ENCODE measurements at regions not wholly inside any gene's neighbourhood (a gene's known extent, or its start where the extent isn't known, plus 50 kb on each side); places are given as distances from the start of the nearest gene placed in this dataset.

DNA sequence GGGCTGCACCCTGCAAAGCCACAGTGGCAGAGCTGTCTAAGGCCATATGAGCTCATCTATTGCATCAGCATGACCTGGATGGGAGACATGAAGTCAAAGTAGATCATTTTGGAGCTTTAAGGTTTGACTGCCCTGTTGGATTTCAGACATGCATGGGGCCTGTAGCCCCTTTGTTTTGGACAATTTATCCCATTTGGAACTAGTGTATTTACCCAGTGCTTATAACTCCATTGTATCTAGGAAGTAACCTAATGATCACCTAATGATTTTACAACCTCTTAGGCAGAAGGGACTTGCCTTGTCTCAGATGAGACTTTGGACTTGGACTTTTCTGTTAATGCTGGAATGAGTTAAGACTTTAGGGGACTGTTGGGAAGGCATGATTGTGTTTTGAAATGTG, 575.4 kb downstream of the EPM2A start:
- TF ChIP-seq, protein P1, sequence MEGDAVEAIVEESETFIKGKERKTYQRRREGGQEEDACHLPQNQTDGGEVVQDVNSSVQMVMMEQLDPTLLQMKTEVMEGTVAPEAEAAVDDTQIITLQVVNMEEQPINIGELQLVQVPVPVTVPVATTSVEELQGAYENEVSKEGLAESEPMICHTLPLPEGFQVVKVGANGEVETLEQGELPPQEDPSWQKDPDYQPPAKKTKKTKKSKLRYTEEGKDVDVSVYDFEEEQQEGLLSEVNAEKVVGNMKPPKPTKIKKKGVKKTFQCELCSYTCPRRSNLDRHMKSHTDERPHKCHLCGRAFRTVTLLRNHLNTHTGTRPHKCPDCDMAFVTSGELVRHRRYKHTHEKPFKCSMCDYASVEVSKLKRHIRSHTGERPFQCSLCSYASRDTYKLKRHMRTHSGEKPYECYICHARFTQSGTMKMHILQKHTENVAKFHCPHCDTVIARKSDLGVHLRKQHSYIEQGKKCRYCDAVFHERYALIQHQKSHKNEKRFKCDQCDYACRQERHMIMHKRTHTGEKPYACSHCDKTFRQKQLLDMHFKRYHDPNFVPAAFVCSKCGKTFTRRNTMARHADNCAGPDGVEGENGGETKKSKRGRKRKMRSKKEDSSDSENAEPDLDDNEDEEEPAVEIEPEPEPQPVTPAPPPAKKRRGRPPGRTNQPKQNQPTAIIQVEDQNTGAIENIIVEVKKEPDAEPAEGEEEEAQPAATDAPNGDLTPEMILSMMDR (IDR thresholded peaks at IDR 0.05; ENCODE audit: control extremely low read depth in 1 of 3, insufficient read depth in 1 of 3, low read depth in 1 of 3, low read length in 3 of 3) = no peak
- TF ChIP-seq POLR2AphosphoS5 (IDR thresholded peaks at IDR 0.05; ENCODE audit: low read depth, low read length) (no peak), RAD21 (IDR thresholded peaks at IDR 0.05 in 1 of 2, conservative IDR thresholded peaks at IDR 0.05 in 1 of 2; ENCODE audit: low read depth in 2 of 2, low read length in 2 of 2) (no peak), ZNF274 (IDR thresholded peaks at IDR 0.05; ENCODE audit: borderline replicate concordance, extremely low read depth, low read length) (no peak), POLR2A (IDR thresholded peaks at IDR 0.05; ENCODE audit: control extremely low read depth in 1 of 2, low read depth in 2 of 2, low read length in 2 of 2) (no peak), CEBPB (IDR thresholded peaks at IDR 0.05; ENCODE audit: low read depth, low read length) (no peak), EP300 (IDR thresholded peaks at IDR 0.05; ENCODE audit: borderline replicate concordance in 1 of 2, low read depth in 2 of 2, low read length in 2 of 2) (no peak), TAF1 (IDR thresholded peaks at IDR 0.05; ENCODE audit: low read depth, low read length) (no peak), EGR1 (IDR thresholded peaks at IDR 0.05; ENCODE audit: borderline replicate concordance, low read depth, low read length) (no peak), SIN3A (conservative IDR thresholded peaks at IDR 0.05 in 1 of 2, IDR thresholded peaks at IDR 0.05 in 1 of 2; ENCODE audit: low read depth in 1 of 2, low read length in 2 of 2) (no peak), CHD2 (IDR thresholded peaks at IDR 0.05; ENCODE audit: low read length) (no peak)
- TF ChIP-seq, protein P2, sequence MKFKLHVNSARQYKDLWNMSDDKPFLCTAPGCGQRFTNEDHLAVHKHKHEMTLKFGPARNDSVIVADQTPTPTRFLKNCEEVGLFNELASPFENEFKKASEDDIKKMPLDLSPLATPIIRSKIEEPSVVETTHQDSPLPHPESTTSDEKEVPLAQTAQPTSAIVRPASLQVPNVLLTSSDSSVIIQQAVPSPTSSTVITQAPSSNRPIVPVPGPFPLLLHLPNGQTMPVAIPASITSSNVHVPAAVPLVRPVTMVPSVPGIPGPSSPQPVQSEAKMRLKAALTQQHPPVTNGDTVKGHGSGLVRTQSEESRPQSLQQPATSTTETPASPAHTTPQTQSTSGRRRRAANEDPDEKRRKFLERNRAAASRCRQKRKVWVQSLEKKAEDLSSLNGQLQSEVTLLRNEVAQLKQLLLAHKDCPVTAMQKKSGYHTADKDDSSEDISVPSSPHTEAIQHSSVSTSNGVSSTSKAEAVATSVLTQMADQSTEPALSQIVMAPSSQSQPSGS (IDR thresholded peaks at IDR 0.05; ENCODE audit: low read length) = no peak

Measured in H1 (cell line).